A673 (cell line): ENCODE measurements at regions not wholly inside any gene's neighbourhood (a gene's known extent, or its start where the extent isn't known, plus 50 kb on each side); places are given as distances from the start of the nearest gene placed in this dataset.

ENCODE experiments used
- BruUV-seq: library from RNA; stranded (reverse); fragments of 400-500 nt; replicated peaks from 2 replicates; lab custom pipeline; 2021; lab: Mats Ljungman, UMichigan
- CTCF ChIA-PET: fragments of 300-600 bp; sonication (Branson Sonifier 250); formaldehyde crosslinking; loops from one replicate; lab custom pipeline; 2022; ENCODE audit warnings: antibody characterized with exemption; lab: Charles Lee
- POLR2A ChIA-PET: fragments of 300-600 bp; sonication (Branson Sonifier 250); formaldehyde crosslinking; loops from one replicate; lab custom pipeline; 2022; ENCODE audit warnings: antibody characterized with exemption; ENCODE audit not compliant: low non-redundant PET; lab: Charles Lee
- DNase-seq: peaks from one replicate; pipeline ENCODE4 v3.0.0-alpha.2; 2015; ENCODE audit warnings: low spot score
- H3K27ac ChIP-seq: fragments of 200-600 bp; sonication (generic); 2 replicates; pipeline ENCODE4 v1.5.1; 2016; ENCODE audit warnings: mixed run types, low read depth, mild to moderate bottlenecking, mixed read lengths, antibody characterized with exemption, low read length; ENCODE audit not compliant: poor library complexity, severe bottlenecking
- H3K27me3 ChIP-seq: fragments of 200-600 bp; sonication (generic); replicated peaks from 2 replicates; pipeline ENCODE4 v1.6.1; 2017; ENCODE audit warnings: mixed run types, low read depth, mild to moderate bottlenecking, mixed read lengths, antibody characterized with exemption, low read length; ENCODE audit not compliant: insufficient read depth, poor library complexity
- H3K36me3 ChIP-seq: fragments of 200-600 bp; sonication (generic); 2 replicates; pipeline ENCODE4 v1.6.1; 2016; ENCODE audit warnings: mixed run types, mild to moderate bottlenecking, mixed read lengths, antibody characterized with exemption, low read length; ENCODE audit not compliant: insufficient read depth, poor library complexity, severe bottlenecking
- H3K4me1 ChIP-seq: fragments of 200-600 bp; sonication (generic); 2 replicates; pipeline ENCODE4 v1.6.1; 2017; ENCODE audit warnings: mixed run types, mild to moderate bottlenecking, mixed read lengths, antibody characterized with exemption, low read length; ENCODE audit not compliant: insufficient read depth, poor library complexity, severe bottlenecking
- H3K4me3 ChIP-seq: fragments of 200-600 bp; sonication (generic); 2 replicates; pipeline ENCODE4 v1.5.1; 2016; ENCODE audit warnings: low read depth, mixed run types, mild to moderate bottlenecking, mixed read lengths, low read length; ENCODE audit not compliant: poor library complexity, severe bottlenecking
- H3K9me3 ChIP-seq: fragments of 200-600 bp; sonication (generic); 2 replicates; pipeline ENCODE4 v1.6.1; 2016; ENCODE audit warnings: mixed run types, low read depth, mild to moderate bottlenecking, mixed read lengths, antibody characterized with exemption, low read length; ENCODE audit not compliant: poor library complexity, severe bottlenecking
- EZH2 ChIP-seq: fragments of 200-600 bp; sonication (generic); IDR thresholded peaks from 2 replicates; pipeline ENCODE4 v1.6.1; 2017; ENCODE audit warnings: borderline replicate concordance, low read depth, mild to moderate bottlenecking, mixed read lengths, antibody characterized with exemption, low read length; ENCODE audit not compliant: poor library complexity, severe bottlenecking
- intact Hi-C: fragments of 100-400 bp; cut with micrococcal nuclease; formaldehyde crosslinking; loops from one replicate; pipeline ENCODE4 v1.10.0; 2022; ENCODE audit not compliant: unreplicated experiment
- TF ChIP-seq, protein P1 (sequence below): fragments of 300-800, 200-600 bp; sonication (generic); conservative IDR thresholded peaks from 2 replicates; pipeline ENCODE4 v1.5.1; 2017; ENCODE audit warnings: low read depth, mild to moderate bottlenecking, antibody characterized with exemption, low read length, moderate library complexity, mixed read lengths

DNA sequence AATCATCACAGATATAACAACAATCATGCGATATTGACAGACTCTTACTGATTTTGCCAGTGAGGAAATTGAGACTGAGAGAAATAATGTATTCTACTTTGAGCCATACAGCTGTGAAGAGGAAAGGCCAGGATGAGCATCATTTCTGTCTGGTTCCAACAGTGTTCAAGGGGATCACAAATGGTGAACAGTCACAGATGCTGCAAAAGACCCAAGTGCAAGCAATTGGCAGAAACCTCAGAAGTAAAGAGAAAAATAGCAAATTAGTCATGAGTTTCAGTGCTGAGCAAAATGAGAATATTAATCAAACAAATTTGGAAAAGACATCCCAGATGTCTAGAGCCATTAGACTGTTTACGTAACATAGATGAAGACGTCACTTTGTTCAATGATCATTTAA lies 114.1 kb downstream of the RAB38 start:
- BruUV-seq, result no TSS peak
- no peak overlapping the region for H3K27ac ChIP-seq
- ChIA-PET CTCF (no interaction called here), POLR2A (no interaction called here)
- no peak overlapping the region for H3K4me3 ChIP-seq
- no peak for TF ChIP-seq EZH2
- TF ChIP-seq, protein P1, sequence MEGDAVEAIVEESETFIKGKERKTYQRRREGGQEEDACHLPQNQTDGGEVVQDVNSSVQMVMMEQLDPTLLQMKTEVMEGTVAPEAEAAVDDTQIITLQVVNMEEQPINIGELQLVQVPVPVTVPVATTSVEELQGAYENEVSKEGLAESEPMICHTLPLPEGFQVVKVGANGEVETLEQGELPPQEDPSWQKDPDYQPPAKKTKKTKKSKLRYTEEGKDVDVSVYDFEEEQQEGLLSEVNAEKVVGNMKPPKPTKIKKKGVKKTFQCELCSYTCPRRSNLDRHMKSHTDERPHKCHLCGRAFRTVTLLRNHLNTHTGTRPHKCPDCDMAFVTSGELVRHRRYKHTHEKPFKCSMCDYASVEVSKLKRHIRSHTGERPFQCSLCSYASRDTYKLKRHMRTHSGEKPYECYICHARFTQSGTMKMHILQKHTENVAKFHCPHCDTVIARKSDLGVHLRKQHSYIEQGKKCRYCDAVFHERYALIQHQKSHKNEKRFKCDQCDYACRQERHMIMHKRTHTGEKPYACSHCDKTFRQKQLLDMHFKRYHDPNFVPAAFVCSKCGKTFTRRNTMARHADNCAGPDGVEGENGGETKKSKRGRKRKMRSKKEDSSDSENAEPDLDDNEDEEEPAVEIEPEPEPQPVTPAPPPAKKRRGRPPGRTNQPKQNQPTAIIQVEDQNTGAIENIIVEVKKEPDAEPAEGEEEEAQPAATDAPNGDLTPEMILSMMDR, result no peak
- no peaks in the 10 kb centered on the region for H3K9me3 ChIP-seq
- H3K4me1 ChIP-seq, result no peaks in the 10 kb centered on the region
- no peak for DNase-seq
- intact Hi-C loops, result no loop called here
- H3K36me3 ChIP-seq, result no peaks in the 10 kb centered on the region
- no peaks in the 10 kb centered on the region for H3K27me3 ChIP-seq

DNA sequence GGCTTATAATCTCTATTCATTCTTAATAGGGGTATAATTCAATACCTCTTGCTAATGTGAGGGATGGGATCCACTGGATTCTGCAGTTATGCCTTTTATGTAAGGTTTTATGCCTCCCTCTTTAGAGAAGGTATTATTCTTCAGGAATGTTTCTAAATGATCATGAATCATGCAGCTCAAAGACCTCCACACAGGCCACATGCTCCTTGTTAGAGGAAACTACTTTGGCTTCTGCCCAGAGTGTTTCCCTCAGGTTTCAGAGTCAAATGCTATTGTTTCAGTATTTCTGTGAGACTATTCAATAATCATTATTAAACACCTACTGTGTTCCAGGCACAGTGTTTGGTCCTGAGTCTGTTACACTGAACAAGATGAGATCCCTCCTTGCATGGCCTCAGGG lies 115.9 kb downstream of the RAB38 start:
- TF ChIP-seq, protein P1, result no peak
- TF ChIP-seq EZH2, result no peak
- no peaks in the 10 kb centered on the region for H3K36me3 ChIP-seq
- no peaks in the 10 kb centered on the region for H3K4me1 ChIP-seq
- H3K9me3 ChIP-seq, result no peaks in the 10 kb centered on the region
- CTCF ChIA-PET, result no interaction called here
- intact Hi-C loops, result no loop called here
- H3K27ac ChIP-seq, result no peak overlapping the region
- H3K4me3 ChIP-seq, result no peak overlapping the region
- no TSS peak for BruUV-seq
- no peak for DNase-seq
- H3K27me3 ChIP-seq, result no peaks in the 10 kb centered on the region
- POLR2A ChIA-PET, result no interaction called here

DNA sequence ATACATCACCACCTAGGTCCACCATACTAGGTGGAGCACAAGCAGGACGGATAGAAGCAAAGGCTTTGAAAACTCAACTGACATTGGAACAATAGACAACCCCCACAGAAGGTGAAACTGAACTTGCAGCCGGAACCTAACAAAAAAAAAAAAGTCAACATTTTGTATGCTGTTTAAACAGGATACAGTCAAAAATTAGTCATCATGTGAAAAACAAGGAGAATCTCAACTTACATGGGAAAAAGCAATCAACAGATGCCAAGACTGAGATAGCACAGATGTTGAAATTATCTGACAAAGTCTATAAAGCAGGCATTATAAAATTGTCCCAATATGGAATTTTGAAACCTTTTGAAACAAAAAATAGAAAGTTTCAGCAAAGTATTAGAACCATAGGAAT lies 123.8 kb downstream of the RAB38 start:
- intact Hi-C loops, result no loop called here
- DNase-seq, result no peak
- POLR2A ChIA-PET, result no interaction called here
- Histone ChIP-seq H3K36me3 (no peaks in the 10 kb centered on the region), H3K9me3 (no peaks in the 10 kb centered on the region), H3K4me1 (no peaks in the 10 kb centered on the region), H3K27ac (no peak overlapping the region), H3K4me3 (no peak overlapping the region), H3K27me3 (no peaks in the 10 kb centered on the region)
- CTCF ChIA-PET, result no interaction called here
- TF ChIP-seq, protein P1, result no peak
- TF ChIP-seq EZH2, result no peak
- no TSS peak for BruUV-seq
